ENCODE measurements at regions not wholly inside any gene's neighbourhood (a gene's known extent, or its start where the extent isn't known, plus 50 kb on each side); places are given as distances from the start of the nearest gene placed in this dataset.
A peak's percentile ranks its signal among the peaks of the same experiment; 100 is the strongest.
"Not testable (repeated sequence)": the region's sequence is repeated elsewhere in the genome, so short reads cannot be mapped to it uniquely, and the experiment has no call there.

GRCh38 chr10:130351466-130352290 lies 215.5 kb downstream of the GLRX3 start:
- no peak for DNase-seq (ENCODE audit: low spot score)

- DNase-seq (ENCODE audit: low spot score): no peak
These were observed 216.1 kb downstream of the GLRX3 start for GRCh38 chr10:130352291-130352645.

GRCh38 chr10:130353928-130354572 lies 217.9 kb downstream of the GLRX3 start:
- no peak for DNase-seq (ENCODE audit: low spot score)

GRCh38 chr10:130354573-130354954 lies 218.4 kb downstream of the GLRX3 start:
- DNase-seq (ENCODE audit: low spot score): no peak

GRCh38 chr10:130354976-130355795 lies 219.0 kb downstream of the GLRX3 start:
- DNase-seq (ENCODE audit: low spot score): no peak

GRCh38 chr10:130356429-130356828 lies 220.2 kb downstream of the GLRX3 start:
- DNase-seq (ENCODE audit: low spot score): not testable (repeated sequence)

GRCh38 chr10:130357226-130357625 lies 221.0 kb downstream of the GLRX3 start:
- no peak for DNase-seq (ENCODE audit: low spot score)

GRCh38 chr10:130357951-130358350 lies 221.8 kb downstream of the GLRX3 start:
- DNase-seq (ENCODE audit: low spot score): no peak

- no peak for DNase-seq (ENCODE audit: low spot score)
These were observed 222.9 kb downstream of the GLRX3 start for GRCh38 chr10:130358981-130359650.

- no peak for DNase-seq (ENCODE audit: low spot score)
These were observed 223.5 kb downstream of the GLRX3 start for GRCh38 chr10:130359711-130360110.

GRCh38 chr10:130360826-130361311 lies 224.7 kb downstream of the GLRX3 start:
- DNase-seq (ENCODE audit: low spot score): no peak

- DNase-seq (ENCODE audit: low spot score): no peak
These were observed 225.3 kb downstream of the GLRX3 start for GRCh38 chr10:130361351-130362105.

GRCh38 chr10:130362308-130362761 lies 226.1 kb downstream of the GLRX3 start:
- peak; percentile 66 for DNase-seq (ENCODE audit: low spot score)

- DNase-seq (ENCODE audit: low spot score): no peak
These were observed 226.9 kb downstream of the GLRX3 start for GRCh38 chr10:130363051-130363450.

GRCh38 chr10:130363899-130364445 lies 227.8 kb downstream of the GLRX3 start:
- no peak for DNase-seq (ENCODE audit: low spot score)

- DNase-seq (ENCODE audit: low spot score): no peak
These were observed 228.6 kb downstream of the GLRX3 start for GRCh38 chr10:130364631-130365411.

- DNase-seq (ENCODE audit: low spot score): no peak
These were observed 232.8 kb downstream of the GLRX3 start for GRCh38 chr10:130368761-130369560.

- no peak for DNase-seq (ENCODE audit: low spot score)
These were observed 233.6 kb downstream of the GLRX3 start for GRCh38 chr10:130369645-130370381.

Data from umbilical cord (tissue), 1 donor.